ENCODE measurements at regions not wholly inside any gene's neighbourhood (a gene's known extent, or its start where the extent isn't known, plus 50 kb on each side); places are given as distances from the start of the nearest gene placed in this dataset.
A peak's percentile ranks its signal among the peaks of the same experiment; 100 is the strongest.
"Not testable (repeated sequence)": the region's sequence is repeated elsewhere in the genome, so short reads cannot be mapped to it uniquely, and the experiment has no call there.

GRCh38 chr7:142568435-142569097, 180.7 kb upstream of the PRSS1 start:
- DNase-seq (ENCODE audit: low read depth, low spot score): no peak

GRCh38 chr7:142567201-142568075, 181.8 kb upstream of the PRSS1 start:
- no peak for DNase-seq (ENCODE audit: low read depth, low spot score)

DNA sequence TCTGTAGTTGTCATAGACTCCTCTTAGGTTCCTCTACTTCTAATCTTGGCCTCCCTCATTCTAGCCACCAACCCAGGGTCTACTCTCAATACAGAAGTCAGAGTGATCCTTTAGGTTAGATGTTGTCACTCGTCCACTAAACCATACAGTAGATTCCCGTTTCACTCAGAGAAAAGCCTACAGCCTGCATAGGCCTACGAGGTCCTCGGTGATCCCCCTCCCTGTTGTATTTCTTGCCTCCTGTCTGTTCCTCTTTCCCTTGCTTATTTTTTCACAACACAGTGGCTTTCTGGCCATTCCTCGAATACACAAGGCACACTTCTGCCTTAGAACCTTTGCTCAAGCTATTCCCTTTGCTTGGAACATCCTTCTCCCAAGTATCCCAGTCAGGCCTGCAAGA, 183.0 kb upstream of the PRSS1 start:
- no peak for DNase-seq (ENCODE audit: low read depth, low spot score)

DNA sequence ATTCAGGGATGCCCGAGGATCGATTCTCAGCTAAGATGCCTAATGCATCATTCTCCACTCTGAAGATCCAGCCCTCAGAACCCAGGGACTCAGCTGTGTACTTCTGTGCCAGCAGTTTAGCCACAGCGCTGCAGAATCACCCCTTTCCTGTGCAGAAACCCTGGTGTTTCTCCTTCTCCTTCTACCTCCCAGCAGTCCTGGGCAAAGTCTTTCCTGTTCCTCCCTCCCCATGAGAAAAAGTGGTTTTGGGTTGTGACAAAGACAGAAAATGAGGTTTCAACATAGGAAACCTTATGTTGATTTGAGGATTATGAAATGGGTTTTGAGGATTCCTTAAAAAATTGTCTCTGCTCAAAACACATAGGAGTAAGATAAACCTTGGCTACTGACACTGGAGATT, 185.1 kb upstream of the PRSS1 start:
- not testable (repeated sequence) for DNase-seq (ENCODE audit: low read depth, low spot score)

DNA sequence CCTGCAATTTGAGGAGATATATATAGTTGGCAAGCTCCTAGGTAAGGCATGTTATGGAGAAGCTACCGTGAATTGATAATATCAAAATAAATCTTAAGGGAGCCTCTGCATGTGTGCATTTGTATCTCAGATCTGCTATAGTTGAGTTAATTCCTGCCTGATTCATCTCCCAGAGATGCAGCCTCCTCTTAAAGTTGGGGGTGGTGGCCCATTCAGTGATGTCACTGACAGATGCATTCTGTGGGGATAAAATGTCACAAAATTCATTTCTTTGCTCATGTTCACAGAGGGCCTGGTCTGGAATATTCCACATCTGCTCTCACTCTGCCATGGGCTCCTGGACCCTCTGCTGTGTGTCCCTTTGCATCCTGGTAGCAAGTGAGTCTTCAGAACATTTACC, 185.8 kb upstream of the PRSS1 start:
- no peak for DNase-seq (ENCODE audit: low read depth, low spot score)

- no peak for DNase-seq (ENCODE audit: low read depth, low spot score)
Observed at GRCh38 chr7:142562688-142563087, 186.6 kb upstream of the PRSS1 start.

DNA sequence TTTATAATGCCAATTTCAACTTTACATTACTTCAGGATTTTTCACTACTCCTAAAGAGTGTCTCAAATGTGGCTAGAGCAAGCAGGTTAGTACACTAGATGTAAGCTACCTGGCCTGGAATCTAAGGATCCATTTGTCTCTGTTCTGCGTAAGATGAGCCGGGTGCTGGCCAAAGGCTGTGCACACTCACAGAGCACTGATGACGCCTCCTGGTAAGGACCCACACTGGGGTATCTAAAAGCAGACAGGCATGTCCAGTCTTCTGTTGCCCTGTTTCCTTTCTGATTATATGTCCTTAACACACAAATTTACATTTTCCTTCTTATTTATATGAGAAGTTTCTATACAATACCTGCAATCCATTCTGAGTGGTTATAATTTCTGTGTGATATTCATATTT, 187.9 kb upstream of the PRSS1 start:
- not testable (repeated sequence) for DNase-seq (ENCODE audit: low read depth, low spot score)

DNA sequence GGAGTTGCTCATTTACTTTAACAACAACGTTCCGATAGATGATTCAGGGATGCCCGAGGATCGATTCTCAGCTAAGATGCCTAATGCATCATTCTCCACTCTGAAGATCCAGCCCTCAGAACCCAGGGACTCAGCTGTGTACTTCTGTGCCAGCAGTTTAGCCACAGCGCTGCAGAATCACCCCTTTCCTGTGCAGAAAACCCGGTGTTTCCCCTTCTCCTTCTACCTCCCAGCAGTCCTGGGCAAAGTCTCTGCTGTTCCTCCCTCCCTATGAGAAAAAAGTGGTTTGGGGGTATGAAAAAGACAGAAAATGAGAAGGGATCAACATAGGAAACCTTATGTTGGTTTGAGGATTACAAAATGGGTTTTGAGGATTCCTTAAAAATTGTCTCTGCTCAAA, 188.5 kb upstream of the PRSS1 start:
- DNase-seq (ENCODE audit: low read depth, low spot score): not testable (repeated sequence)

- no peak for DNase-seq (ENCODE audit: low read depth, low spot score)
Observed at GRCh38 chr7:142560166-142560565, 189.1 kb upstream of the PRSS1 start.

DNA sequence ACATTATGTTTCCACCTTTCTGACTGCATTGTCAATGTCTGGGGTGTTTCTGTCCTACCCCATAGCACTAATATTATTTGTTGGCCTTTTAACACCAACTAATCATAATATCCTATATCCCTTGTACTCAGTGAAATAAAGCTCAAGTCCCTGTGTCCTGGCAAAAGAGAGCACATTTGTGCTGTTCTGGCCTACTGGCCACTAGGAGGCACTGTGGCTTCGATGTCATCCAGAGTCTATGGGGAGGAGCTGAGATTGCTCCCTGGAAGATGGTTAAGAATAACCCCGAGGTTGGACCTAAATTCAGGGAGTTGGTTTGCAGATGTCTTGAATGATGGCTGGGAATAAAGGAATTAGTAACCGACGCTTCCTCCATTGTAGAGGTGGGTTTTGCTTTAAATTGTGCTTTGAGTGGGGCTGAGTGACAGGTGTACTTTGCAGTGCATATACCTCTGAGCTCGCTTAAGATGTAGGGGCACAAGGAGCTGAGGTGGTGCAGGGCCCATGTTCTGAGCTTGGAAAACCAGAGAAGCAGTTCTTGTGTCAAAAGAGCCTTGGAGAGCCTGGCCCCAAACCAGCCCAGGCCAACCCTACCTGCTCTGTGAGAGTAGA, 191.2 kb upstream of the PRSS1 start:
- no peak for DNase-seq (ENCODE audit: low read depth, low spot score)

DNA sequence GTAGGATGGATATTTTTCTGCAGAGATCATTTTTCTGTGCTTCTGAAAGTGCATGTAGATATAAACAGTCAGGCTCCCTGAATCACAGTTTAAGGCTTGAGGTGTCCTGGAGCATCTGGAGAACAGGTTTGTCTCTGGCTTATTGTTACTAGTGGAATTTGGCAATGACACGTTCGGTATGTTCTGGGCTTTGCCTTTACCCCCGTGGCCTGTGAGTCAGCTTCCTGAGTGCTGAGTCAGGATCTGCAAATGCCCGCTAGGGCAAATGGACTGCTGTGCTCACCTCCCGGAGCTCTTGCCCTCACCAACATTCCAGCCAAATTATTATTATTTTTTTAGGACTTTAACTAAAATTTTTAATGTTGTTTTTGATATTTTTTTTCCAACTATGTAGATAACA, 192.5 kb upstream of the PRSS1 start:
- DNase-seq (ENCODE audit: low read depth, low spot score): no peak

- DNase-seq (ENCODE audit: low read depth, low spot score): no peak
Observed at GRCh38 chr7:142554560-142555532, 194.4 kb upstream of the PRSS1 start.

DNA sequence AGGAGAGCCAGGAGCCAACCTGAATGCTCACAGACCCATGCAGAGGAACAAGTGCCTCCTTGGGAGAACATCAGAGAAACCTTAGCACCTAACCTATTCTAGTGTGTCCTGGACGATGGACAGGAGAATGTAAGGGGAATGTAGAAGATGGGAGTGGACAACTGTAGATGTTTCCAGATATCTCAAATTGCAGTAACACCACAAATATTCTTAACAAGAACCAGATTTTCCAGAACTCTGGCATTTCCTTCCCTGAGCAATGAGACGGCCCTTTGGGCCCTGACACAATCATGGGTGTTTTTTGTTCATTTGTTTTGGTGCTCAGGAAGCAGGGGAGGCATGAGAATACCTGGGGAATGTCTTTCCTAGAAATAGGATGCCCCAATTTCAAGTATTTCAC, 196.1 kb upstream of the PRSS1 start:
- DNase-seq (ENCODE audit: low read depth, low spot score): no peak

DNA sequence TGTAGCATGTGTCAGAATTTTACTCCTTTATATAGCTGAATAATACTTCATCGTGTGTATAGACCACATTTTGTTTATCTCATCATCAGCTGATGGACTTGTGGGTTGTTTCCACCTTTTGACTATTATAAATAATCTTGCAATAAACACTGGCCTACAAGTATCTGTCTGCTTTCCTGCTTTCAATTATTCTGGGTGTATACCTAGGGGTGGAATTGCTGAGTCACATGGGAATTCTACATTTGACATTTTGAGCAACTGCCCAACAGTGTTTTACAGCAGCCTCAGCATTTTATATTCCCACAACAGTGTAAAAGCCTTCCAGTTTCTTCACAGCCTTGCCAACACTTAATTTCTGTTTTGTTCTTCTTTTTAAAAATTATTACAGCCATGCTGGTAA, 200.3 kb upstream of the PRSS1 start:
- DNase-seq (ENCODE audit: low read depth, low spot score): no peak

DNA sequence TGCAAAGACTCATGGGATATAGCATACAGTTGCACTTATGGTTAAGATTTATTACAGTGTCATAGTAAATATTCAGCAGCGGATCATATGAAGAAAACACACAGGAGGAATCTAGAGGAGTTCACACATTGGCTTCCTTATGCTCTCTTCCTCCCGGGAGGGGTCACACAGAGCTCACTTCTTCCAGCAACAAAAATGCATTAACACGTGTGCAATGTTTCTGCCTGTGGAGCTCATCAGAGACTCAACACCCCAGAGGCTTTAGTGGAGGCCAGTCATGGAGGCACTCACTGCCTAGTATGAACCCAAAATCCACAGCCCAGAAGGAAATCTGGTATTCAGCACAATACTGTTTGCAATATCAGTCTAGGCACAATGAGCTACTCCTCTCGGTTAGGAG, 202.8 kb upstream of the PRSS1 start:
- DNase-seq (ENCODE audit: low read depth, low spot score): no peak

GRCh38 chr7:142542942-142543341, 206.3 kb upstream of the PRSS1 start:
- no peak for DNase-seq (ENCODE audit: low read depth, low spot score)

DNA sequence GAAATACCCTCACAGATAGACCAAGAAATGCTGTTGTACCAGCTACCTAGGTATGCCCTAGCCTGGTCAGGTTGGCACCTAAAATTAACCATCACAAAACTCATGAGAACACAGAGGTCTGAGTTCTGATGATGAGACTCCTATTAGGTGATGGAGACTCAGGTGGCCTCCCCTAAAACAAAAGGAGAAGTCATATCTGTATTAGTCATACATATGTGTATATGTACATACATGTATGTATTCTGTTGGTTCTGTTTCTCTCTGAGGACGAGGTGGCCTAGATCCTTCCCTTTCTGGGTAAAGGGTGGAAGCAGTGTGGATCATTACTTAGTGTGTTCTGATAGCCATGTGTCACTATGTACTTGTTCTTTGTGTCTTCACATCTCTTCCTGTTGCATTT, 207.2 kb upstream of the PRSS1 start:
- no peak for DNase-seq (ENCODE audit: low read depth, low spot score)

GRCh38 chr7:142540371-142540770, 208.9 kb upstream of the PRSS1 start:
- DNase-seq (ENCODE audit: low read depth, low spot score): no peak

- DNase-seq (ENCODE audit: low read depth, low spot score): no peak
Observed at GRCh38 chr7:142539901-142540300, 209.4 kb upstream of the PRSS1 start.

GRCh38 chr7:142537760-142538159, 211.5 kb upstream of the PRSS1 start:
- DNase-seq (ENCODE audit: low read depth, low spot score): no peak

GRCh38 chr7:142535123-142535779, 214.0 kb upstream of the PRSS1 start:
- DNase-seq (ENCODE audit: low read depth, low spot score): peak; percentile 48

Data from activated naive CD8-positive, alpha-beta T cell treated with anti-CD3 and anti-CD28 coated beads, Interleukin-2, amount 50 U/mL, for 16 hours (primary cell).